Astrocyte of the cerebellum (primary cell): ENCODE measurements at regions not wholly inside any gene's neighbourhood (a gene's known extent, or its start where the extent isn't known, plus 50 kb on each side); places are given as distances from the start of the nearest gene placed in this dataset.
"Not testable (repeated sequence)": the region's sequence is repeated elsewhere in the genome, so short reads cannot be mapped to it uniquely, and the experiment has no call there.

Experiments
- DNase-seq: peaks from one replicate; pipeline ENCODE4 v3.0.0-alpha.2; 2011; ENCODE audit warnings: low read depth
- H3K4me3 ChIP-seq: 2 replicates; pipeline ENCODE4 v1.5.1; 2011; ENCODE audit warnings: mild to moderate bottlenecking, low read depth, low read length, moderate library complexity
- in situ Hi-C: cut with HindIII; loops from 2 replicates; pipeline ENCODE4 v1.10.0; 2017; ENCODE audit warnings: low sequenced_read_pairs
- TF ChIP-seq, protein P1 (sequence below): IDR thresholded peaks from 2 replicates; pipeline ENCODE4 v1.5.1; 2012; ENCODE audit warnings: low read length, low read depth, moderate library complexity, mild to moderate bottlenecking; ENCODE audit errors: missing control alignments

GRCh38 chr5:13081116-13081515 lies 863.4 kb downstream of the DNAH5 start:
- no peak overlapping the region for H3K4me3 ChIP-seq
- in situ Hi-C loops = no loop called here
- TF ChIP-seq, protein P1, sequence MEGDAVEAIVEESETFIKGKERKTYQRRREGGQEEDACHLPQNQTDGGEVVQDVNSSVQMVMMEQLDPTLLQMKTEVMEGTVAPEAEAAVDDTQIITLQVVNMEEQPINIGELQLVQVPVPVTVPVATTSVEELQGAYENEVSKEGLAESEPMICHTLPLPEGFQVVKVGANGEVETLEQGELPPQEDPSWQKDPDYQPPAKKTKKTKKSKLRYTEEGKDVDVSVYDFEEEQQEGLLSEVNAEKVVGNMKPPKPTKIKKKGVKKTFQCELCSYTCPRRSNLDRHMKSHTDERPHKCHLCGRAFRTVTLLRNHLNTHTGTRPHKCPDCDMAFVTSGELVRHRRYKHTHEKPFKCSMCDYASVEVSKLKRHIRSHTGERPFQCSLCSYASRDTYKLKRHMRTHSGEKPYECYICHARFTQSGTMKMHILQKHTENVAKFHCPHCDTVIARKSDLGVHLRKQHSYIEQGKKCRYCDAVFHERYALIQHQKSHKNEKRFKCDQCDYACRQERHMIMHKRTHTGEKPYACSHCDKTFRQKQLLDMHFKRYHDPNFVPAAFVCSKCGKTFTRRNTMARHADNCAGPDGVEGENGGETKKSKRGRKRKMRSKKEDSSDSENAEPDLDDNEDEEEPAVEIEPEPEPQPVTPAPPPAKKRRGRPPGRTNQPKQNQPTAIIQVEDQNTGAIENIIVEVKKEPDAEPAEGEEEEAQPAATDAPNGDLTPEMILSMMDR = no peak
- DNase-seq = no peak

DNA sequence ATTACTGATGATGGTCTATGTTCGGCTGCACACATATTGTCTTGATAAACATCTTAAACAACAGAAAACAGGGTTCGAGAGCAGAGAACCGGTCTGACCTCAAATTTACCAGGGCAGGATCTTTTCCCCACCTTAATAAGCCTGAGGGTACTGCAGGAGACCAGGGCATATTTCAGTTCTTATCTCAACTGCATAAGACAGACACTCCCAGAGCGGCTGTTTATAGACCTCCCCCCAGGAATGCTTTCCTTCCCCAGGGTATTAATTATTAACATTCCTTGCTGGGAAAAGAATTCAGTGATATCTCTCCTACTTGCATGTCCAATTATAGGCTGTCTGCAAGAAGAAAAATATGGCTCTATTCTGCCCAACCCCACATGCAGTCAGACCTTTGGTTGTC lies 871.6 kb downstream of the DNAH5 start:
- in situ Hi-C loops, H3K4me3 ChIP-seq, DNase-seq: not testable (repeated sequence)

DNA sequence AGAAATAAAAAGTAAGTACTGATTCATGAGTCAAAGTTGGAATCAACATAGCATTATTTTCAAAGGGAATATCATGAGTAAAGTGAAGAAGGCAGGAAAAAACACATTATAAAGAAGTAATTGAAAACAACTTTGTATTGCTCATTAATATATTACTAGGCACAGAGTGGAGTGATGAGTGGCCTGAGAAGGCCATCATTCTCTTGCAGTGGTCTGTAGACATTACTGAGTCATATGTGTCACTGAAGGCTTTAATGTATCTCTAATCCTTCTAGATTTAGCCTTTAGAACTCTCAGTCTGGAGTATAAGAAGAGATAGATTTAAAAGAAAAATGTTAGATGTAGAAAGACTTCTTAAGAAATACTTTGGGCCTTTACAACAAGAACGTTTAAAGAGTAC lies 881.4 kb downstream of the DNAH5 start:
- no peak for DNase-seq
- TF ChIP-seq, protein P1 = no peak
- no peak overlapping the region for H3K4me3 ChIP-seq
- in situ Hi-C loops = no loop called here

- in situ Hi-C loops = no loop called here
- TF ChIP-seq, protein P1 = no peak
- DNase-seq = no peak
- no peak overlapping the region for H3K4me3 ChIP-seq
Measured at GRCh38 chr5:13045897-13046551, 898.5 kb downstream of the DNAH5 start.

- peak; percentile 3 for DNase-seq
- TF ChIP-seq, protein P1 = no peak
- H3K4me3 ChIP-seq = no peak overlapping the region
- in situ Hi-C loops = no loop called here
Measured at GRCh38 chr5:13034061-13034460, 910.4 kb downstream of the DNAH5 start.

DNA sequence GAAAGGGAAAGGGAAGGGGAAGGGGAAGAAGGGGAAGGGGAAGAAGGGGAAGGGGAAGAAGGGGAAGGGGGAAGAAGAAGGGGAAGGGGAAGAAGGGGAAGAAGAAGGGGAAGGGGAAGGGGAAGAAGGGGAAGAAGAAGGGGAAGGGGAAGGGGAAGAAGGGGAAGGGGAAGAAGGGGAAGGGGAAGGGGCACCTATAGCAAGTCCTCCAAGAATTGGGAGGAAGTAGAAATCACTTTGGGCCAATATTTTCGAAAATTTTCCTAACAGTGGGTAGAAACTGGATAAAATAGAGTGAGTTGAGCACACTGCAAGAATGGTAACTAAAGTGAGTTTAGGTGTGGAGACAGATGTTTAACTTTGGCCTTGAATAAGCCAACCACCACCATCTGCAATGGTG lies 915.3 kb downstream of the DNAH5 start:
- in situ Hi-C loops = no loop called here
- no peak overlapping the region for H3K4me3 ChIP-seq
- DNase-seq = no peak
- TF ChIP-seq, protein P1 = no peak

DNA sequence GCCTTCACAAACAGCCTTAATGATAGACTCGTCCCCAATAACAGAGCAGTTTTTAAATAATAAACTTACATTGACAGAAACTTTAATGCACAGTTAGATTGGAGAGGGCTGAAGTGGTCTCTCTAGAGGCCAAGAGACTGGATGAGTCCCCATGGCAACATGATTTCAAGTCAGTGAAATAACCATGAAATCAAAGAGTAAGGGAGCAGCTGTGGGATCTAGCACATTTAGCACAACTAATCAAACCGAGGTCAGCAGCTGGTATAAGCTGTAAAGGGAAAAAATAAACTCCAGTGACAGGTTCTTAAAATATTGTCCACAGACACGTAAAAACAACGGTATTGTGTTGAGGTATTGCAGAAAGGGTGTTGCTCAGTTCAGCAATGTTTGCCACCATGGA lies 916.6 kb downstream of the DNAH5 start:
- DNase-seq = no peak
- in situ Hi-C loops = no loop called here
- TF ChIP-seq, protein P1 = no peak
- no peak overlapping the region for H3K4me3 ChIP-seq
